Chondrocyte (in vitro differentiated cells): ENCODE measurements at regions not wholly inside any gene's neighbourhood (a gene's known extent, or its start where the extent isn't known, plus 50 kb on each side); places are given as distances from the start of the nearest gene placed in this dataset.

Experiments
- DNase-seq: peaks from one replicate; pipeline ENCODE4 v3.0.0; 2021; ENCODE audit warnings: mixed read lengths, low spot score
- H3K27ac Mint-ChIP-seq: one replicate; pipeline ENCODE4 v1.8.0; 2021; ENCODE audit warnings: mild to moderate bottlenecking, moderate library complexity, mixed read lengths; ENCODE audit not compliant: unreplicated experiment
- H3K27me3 Mint-ChIP-seq: 2 replicates; pipeline ENCODE4 v1.8.0; 2021; ENCODE audit warnings: low read depth, mixed read lengths
- H3K36me3 Mint-ChIP-seq: 2 replicates; pipeline ENCODE4 v1.8.0; 2021; ENCODE audit warnings: low read depth, mixed read lengths
- H3K4me1 Mint-ChIP-seq: 2 replicates; pipeline ENCODE4 v1.8.0; 2021; ENCODE audit warnings: low read depth, mild to moderate bottlenecking, mixed read lengths
- H3K4me3 Mint-ChIP-seq: one replicate; pipeline ENCODE4 v1.8.0; 2021; ENCODE audit warnings: mild to moderate bottlenecking, moderate library complexity, mixed read lengths; ENCODE audit not compliant: unreplicated experiment
- H3K9me3 Mint-ChIP-seq: 2 replicates; pipeline ENCODE4 v1.8.0; 2021; ENCODE audit warnings: low read depth, mixed read lengths
- TF ChIP-seq, protein P1 (sequence below): fragments of 200-600 bp; sonication (generic); IDR thresholded peaks from 2 replicates; pipeline ENCODE4 v1.5.0; 2021; ENCODE audit warnings: antibody characterized with exemption, mild to moderate bottlenecking, moderate library complexity

DNA sequence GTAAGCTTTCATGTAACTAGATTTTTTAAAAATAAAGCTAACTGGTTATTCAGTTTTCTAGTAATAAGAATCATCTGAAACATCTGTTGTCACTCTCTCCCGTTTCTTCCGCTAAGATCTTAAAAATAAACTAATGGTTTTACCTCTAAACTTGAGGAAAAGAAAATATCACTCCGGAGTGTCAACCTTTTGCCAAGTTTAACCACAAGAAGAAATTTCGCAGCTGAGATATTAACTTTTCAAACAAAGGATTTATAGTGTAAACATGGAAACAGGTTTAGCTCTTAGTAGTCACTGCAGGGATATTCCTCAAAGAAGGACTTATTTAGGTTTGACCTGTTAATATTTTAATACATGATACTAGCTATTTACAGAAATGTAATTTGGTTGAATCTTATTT is 954.9 kb downstream of the ADGRL2 start:
- H3K27ac Mint-ChIP-seq = no peak overlapping the region
- H3K27me3 Mint-ChIP-seq = no peaks in the 10 kb centered on the region
- no peaks in the 10 kb centered on the region for H3K36me3 Mint-ChIP-seq
- no peak overlapping the region for H3K4me3 Mint-ChIP-seq
- H3K4me1 Mint-ChIP-seq = peaks cover 9% of the 10 kb centered on the region
- TF ChIP-seq, protein P1, sequence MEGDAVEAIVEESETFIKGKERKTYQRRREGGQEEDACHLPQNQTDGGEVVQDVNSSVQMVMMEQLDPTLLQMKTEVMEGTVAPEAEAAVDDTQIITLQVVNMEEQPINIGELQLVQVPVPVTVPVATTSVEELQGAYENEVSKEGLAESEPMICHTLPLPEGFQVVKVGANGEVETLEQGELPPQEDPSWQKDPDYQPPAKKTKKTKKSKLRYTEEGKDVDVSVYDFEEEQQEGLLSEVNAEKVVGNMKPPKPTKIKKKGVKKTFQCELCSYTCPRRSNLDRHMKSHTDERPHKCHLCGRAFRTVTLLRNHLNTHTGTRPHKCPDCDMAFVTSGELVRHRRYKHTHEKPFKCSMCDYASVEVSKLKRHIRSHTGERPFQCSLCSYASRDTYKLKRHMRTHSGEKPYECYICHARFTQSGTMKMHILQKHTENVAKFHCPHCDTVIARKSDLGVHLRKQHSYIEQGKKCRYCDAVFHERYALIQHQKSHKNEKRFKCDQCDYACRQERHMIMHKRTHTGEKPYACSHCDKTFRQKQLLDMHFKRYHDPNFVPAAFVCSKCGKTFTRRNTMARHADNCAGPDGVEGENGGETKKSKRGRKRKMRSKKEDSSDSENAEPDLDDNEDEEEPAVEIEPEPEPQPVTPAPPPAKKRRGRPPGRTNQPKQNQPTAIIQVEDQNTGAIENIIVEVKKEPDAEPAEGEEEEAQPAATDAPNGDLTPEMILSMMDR = no peak
- peaks cover 3% of the 10 kb centered on the region for H3K9me3 Mint-ChIP-seq
- DNase-seq = no peak

DNA sequence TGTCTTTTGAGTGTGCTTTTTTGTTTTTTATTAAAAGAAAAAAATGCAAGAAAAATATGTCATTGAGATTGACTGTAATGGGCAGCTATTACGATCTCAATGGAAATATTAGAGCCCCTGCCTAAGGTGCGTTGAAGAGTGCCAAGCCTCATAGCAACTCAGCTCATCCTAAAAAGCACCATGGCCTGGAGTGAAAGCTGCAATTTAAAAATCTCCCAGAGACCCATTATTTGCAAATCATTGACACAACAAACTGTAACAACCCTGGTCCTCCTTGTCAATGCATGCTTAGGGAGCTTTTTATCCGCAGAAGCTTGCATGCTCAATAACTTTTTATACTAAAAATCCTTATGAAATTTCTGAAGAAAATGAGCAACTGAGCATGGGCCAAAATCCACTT is 954.5 kb downstream of the ADGRL2 start:
- Mint-ChIP-seq H3K4me3 (no peak overlapping the region), H3K4me1 (peaks cover 9% of the 10 kb centered on the region), H3K9me3 (peaks cover 3% of the 10 kb centered on the region), H3K27ac (no peak overlapping the region), H3K36me3 (no peaks in the 10 kb centered on the region), H3K27me3 (no peaks in the 10 kb centered on the region)
- no peak for DNase-seq
- TF ChIP-seq, protein P1 = no peak

DNA sequence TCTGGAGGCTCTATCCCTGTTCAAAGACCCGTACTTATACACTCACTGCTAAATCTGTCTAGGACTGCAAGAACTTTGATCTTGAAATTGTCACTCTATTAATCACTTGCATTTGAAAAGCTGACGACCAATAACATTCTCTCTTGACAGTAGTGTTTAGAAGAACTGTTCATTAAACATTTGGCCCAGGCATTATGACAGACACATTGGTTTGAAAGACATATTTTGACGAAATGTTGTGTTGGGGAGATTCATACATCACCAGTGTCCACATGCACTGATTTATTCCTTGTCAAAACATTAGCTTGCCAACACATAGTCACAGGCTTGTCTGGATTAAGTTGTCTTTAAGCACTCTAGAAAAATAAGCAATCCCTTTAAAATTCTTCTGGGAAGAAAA is 951.3 kb downstream of the ADGRL2 start:
- no peak for DNase-seq
- no peaks in the 10 kb centered on the region for H3K9me3 Mint-ChIP-seq
- no peaks in the 10 kb centered on the region for H3K27me3 Mint-ChIP-seq
- H3K4me3 Mint-ChIP-seq = no peak overlapping the region
- TF ChIP-seq, protein P1 = no peak
- H3K36me3 Mint-ChIP-seq = no peaks in the 10 kb centered on the region
- no peak overlapping the region for H3K27ac Mint-ChIP-seq
- H3K4me1 Mint-ChIP-seq = peaks cover 9% of the 10 kb centered on the region

DNA sequence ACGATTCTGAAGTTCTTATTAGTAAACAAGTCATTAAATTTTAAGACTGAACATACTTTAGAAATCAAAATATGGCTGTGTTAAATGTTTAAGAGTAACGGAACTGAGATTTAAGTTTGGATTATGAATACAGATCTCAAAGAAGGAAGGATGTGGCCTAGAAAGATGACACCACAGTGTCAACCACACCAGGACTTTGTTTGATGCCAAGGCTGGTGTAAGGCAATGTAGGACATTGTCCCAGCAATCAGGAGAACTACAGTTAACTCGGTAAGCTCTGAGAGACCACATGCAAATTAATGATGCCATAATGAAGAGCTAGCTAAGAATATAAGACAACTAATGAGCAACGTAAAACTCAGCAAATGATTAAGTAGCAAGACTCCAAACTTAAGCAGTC is 932.9 kb downstream of the ADGRL2 start:
- H3K4me1 Mint-ChIP-seq = no peaks in the 10 kb centered on the region
- H3K4me3 Mint-ChIP-seq = no peak overlapping the region

DNA sequence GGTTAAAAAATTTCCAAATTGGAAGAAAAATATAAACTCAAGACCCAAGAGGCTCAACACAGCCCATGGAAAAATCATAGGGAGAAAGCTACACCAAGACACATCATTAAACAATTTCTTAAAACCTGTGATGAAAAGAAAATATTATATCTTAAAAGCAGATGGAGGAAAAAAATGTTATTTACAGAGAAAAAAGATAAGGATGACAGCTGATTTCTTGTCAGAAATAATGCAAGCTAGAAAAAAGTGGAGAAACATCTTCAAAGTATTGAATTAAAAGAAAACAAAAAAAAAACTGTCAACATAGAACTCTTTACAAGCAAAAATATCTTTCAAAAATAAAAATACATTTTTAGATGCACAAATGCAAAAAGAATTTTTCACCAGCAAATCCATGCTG is 930.5 kb downstream of the ADGRL2 start:
- Mint-ChIP-seq H3K4me3 (no peak overlapping the region), H3K27ac (no peak overlapping the region), H3K4me1 (no peaks in the 10 kb centered on the region), H3K9me3 (peaks cover 36% of the 10 kb centered on the region), H3K36me3 (peaks cover 14% of the 10 kb centered on the region), H3K27me3 (no peaks in the 10 kb centered on the region)
- DNase-seq = no peak
- TF ChIP-seq, protein P1 = no peak

More for the DNA sequence above, 932.9 kb downstream of the ADGRL2 start:
- Mint-ChIP-seq H3K27me3 (no peaks in the 10 kb centered on the region), H3K27ac (no peak overlapping the region), H3K9me3 (peaks cover 32% of the 10 kb centered on the region), H3K36me3 (peaks cover 14% of the 10 kb centered on the region)
- TF ChIP-seq, protein P1 = no peak
- DNase-seq = no peak
